GM19324 (cell line): ENCODE measurements at regions not wholly inside any gene's neighbourhood (a gene's known extent, or its start where the extent isn't known, plus 50 kb on each side); places are given as distances from the start of the nearest gene placed in this dataset.

Source experiments
- ATAC-seq: cut with Tn5 transposase; IDR thresholded peaks from one replicate; pipeline ENCODE4 v1.9.1; 2021; ENCODE audit warnings: mild to moderate bottlenecking, moderate library complexity; ENCODE audit not compliant: unreplicated experiment, low FRiP score

GRCh38 chrX:104310657-104311254, 56.0 kb upstream of the ESX1 start:
- no peak for ATAC-seq

GRCh38 chrX:104310090-104310489, 55.4 kb upstream of the ESX1 start:
- no peak for ATAC-seq

- no peak for ATAC-seq
Measured at GRCh38 chrX:104309169-104309568, 54.4 kb upstream of the ESX1 start.

- ATAC-seq = no peak
Measured at GRCh38 chrX:104307341-104307740, 52.6 kb upstream of the ESX1 start.

GRCh38 chrX:104306180-104306579, 51.4 kb upstream of the ESX1 start:
- no peak for ATAC-seq
